ENCODE measurements at regions not wholly inside any gene's neighbourhood (a gene's known extent, or its start where the extent isn't known, plus 50 kb on each side); places are given as distances from the start of the nearest gene placed in this dataset.

DNA sequence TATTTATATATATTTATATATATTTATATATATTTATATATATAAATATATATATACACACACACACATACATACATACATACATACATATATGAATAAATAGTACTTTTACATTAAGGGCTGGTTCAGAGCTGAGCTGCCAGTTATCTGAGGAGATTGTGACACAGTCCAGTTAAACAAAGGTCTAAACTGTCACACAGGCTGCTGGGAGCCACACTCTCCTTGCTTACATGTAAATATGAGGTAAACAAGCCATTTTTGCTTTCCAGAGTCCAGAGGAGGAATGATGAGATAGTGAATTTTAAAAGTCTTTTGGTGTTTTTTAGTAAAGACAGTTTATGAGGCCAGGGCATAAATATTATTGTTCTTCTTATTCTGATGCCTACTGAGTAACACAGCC, 377.5 kb upstream of the PIK3C3 start:
- no peaks in the 10 kb centered on the region for H3K9me3 ChIP-seq (ENCODE audit: control insufficient read depth in 2 of 2, low read length in 2 of 2)
- H3K4me1 ChIP-seq (ENCODE audit: control insufficient read depth in 2 of 2, insufficient read depth in 2 of 2, low read length in 2 of 2): no peaks in the 10 kb centered on the region
- no peak overlapping the region for H3K9ac ChIP-seq (ENCODE audit: low read depth in 1 of 2, low read length in 2 of 2)
- H3K27me3 ChIP-seq (ENCODE audit: control insufficient read depth in 2 of 2, insufficient read depth in 2 of 2, low read length in 2 of 2): no peaks in the 10 kb centered on the region
- no peak overlapping the region for H3K27ac ChIP-seq (ENCODE audit: low read depth in 2 of 2, low read length in 2 of 2)
- no peaks in the 10 kb centered on the region for H3K36me3 ChIP-seq (ENCODE audit: control insufficient read depth in 2 of 2, insufficient read depth in 2 of 2, low read length in 2 of 2)
- H3K4me3 ChIP-seq (ENCODE audit: low read length in 2 of 2): no peak overlapping the region

GRCh38 chr18:41576643-41577042, 378.4 kb upstream of the PIK3C3 start:
- H3K9me3 ChIP-seq (ENCODE audit: control insufficient read depth in 2 of 2, low read length in 2 of 2): no peaks in the 10 kb centered on the region
- no peak overlapping the region for H3K9ac ChIP-seq (ENCODE audit: low read depth in 1 of 2, low read length in 2 of 2)
- H3K4me3 ChIP-seq (ENCODE audit: low read length in 2 of 2): no peak overlapping the region
- no peaks in the 10 kb centered on the region for H3K4me1 ChIP-seq (ENCODE audit: control insufficient read depth in 2 of 2, insufficient read depth in 2 of 2, low read length in 2 of 2)
- no peak overlapping the region for H3K27ac ChIP-seq (ENCODE audit: low read depth in 2 of 2, low read length in 2 of 2)
- H3K27me3 ChIP-seq (ENCODE audit: control insufficient read depth in 2 of 2, insufficient read depth in 2 of 2, low read length in 2 of 2): no peaks in the 10 kb centered on the region
- no peaks in the 10 kb centered on the region for H3K36me3 ChIP-seq (ENCODE audit: control insufficient read depth in 2 of 2, insufficient read depth in 2 of 2, low read length in 2 of 2)

DNA sequence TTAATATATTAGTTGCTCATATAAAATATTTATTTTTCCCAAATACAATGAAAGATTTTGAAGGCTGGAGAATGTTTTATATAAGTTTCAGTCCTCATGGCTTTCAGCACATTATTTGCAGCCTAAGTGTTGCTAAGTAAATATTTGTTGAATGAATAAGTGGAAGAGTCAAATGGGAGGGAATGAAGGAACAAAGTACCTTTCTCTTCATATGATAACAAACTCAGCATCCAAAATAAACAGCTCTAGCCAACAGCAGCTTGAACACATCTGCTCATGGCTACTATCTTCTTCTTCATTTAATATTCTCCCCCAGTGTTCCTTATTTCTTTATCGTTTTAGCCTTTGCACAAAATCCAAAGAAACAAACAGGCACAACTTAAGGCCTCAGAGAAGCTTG, 385.2 kb upstream of the PIK3C3 start:
- Histone ChIP-seq H3K27me3 (ENCODE audit: control insufficient read depth in 2 of 2, insufficient read depth in 2 of 2, low read length in 2 of 2) (no peaks in the 10 kb centered on the region), H3K4me1 (ENCODE audit: control insufficient read depth in 2 of 2, insufficient read depth in 2 of 2, low read length in 2 of 2) (no peaks in the 10 kb centered on the region), H3K36me3 (ENCODE audit: control insufficient read depth in 2 of 2, insufficient read depth in 2 of 2, low read length in 2 of 2) (no peaks in the 10 kb centered on the region), H3K9me3 (ENCODE audit: control insufficient read depth in 2 of 2, low read length in 2 of 2) (no peaks in the 10 kb centered on the region), H3K27ac (ENCODE audit: low read depth in 2 of 2, low read length in 2 of 2) (no peak overlapping the region), H3K4me3 (ENCODE audit: low read length in 2 of 2) (no peak overlapping the region), H3K9ac (ENCODE audit: low read depth in 1 of 2, low read length in 2 of 2) (no peak overlapping the region)

DNA sequence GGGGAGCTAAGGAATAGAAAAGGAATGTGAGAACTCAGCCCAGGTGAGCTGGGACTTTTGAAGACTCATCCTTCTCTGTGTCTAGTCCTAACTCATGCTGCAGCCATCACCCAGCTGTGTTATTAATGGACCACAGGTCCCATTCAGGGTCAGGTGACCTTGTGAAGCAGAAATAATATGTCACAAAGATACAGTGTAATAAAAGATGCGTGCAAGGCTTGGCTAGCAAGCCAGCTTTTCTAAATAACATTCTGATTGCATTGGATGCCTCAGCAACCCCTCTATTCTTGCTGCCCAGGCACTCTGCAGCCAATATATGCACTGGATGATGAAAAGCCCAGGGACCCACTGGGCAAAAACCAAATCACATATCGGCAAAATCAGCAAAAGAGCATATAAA, 393.1 kb upstream of the PIK3C3 start:
- Histone ChIP-seq H3K36me3 (ENCODE audit: control insufficient read depth in 2 of 2, insufficient read depth in 2 of 2, low read length in 2 of 2) (no peaks in the 10 kb centered on the region), H3K4me1 (ENCODE audit: control insufficient read depth in 2 of 2, insufficient read depth in 2 of 2, low read length in 2 of 2) (no peaks in the 10 kb centered on the region), H3K4me3 (ENCODE audit: low read length in 2 of 2) (no peak overlapping the region), H3K9me3 (ENCODE audit: control insufficient read depth in 2 of 2, low read length in 2 of 2) (no peaks in the 10 kb centered on the region), H3K9ac (ENCODE audit: low read depth in 1 of 2, low read length in 2 of 2) (no peak overlapping the region), H3K27me3 (ENCODE audit: control insufficient read depth in 2 of 2, insufficient read depth in 2 of 2, low read length in 2 of 2) (no peaks in the 10 kb centered on the region), H3K27ac (ENCODE audit: low read depth in 2 of 2, low read length in 2 of 2) (no peak overlapping the region)

DNA sequence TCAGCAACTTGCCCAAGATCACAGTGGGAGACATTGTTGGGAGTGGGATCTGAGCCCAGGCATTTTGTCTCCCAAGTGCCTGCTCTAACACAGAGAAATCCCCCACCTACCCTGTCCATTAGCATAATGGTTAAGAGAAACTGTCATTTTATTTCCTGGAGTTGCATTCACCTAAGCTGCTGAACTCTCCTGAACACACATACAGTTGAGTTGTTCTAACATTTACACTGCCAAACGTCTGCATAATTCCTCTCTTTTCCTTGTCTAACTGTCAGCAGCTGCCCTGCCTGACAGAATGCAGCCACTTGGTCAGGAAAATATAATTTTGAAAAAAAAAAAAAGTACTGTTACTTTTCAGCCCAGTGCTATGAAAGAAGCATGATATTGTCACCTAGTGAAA, 396.3 kb upstream of the PIK3C3 start:
- Histone ChIP-seq H3K27ac (ENCODE audit: low read depth in 2 of 2, low read length in 2 of 2) (no peak overlapping the region), H3K27me3 (ENCODE audit: control insufficient read depth in 2 of 2, insufficient read depth in 2 of 2, low read length in 2 of 2) (no peaks in the 10 kb centered on the region), H3K36me3 (ENCODE audit: control insufficient read depth in 2 of 2, insufficient read depth in 2 of 2, low read length in 2 of 2) (no peaks in the 10 kb centered on the region), H3K4me3 (ENCODE audit: low read length in 2 of 2) (no peak overlapping the region), H3K4me1 (ENCODE audit: control insufficient read depth in 2 of 2, insufficient read depth in 2 of 2, low read length in 2 of 2) (no peaks in the 10 kb centered on the region), H3K9ac (ENCODE audit: low read depth in 1 of 2, low read length in 2 of 2) (no peak overlapping the region), H3K9me3 (ENCODE audit: control insufficient read depth in 2 of 2, low read length in 2 of 2) (no peaks in the 10 kb centered on the region)

GRCh38 chr18:41553716-41554115, 401.3 kb upstream of the PIK3C3 start:
- Histone ChIP-seq H3K4me1 (ENCODE audit: control insufficient read depth in 2 of 2, insufficient read depth in 2 of 2, low read length in 2 of 2) (no peaks in the 10 kb centered on the region), H3K27me3 (ENCODE audit: control insufficient read depth in 2 of 2, insufficient read depth in 2 of 2, low read length in 2 of 2) (no peaks in the 10 kb centered on the region), H3K36me3 (ENCODE audit: control insufficient read depth in 2 of 2, insufficient read depth in 2 of 2, low read length in 2 of 2) (no peaks in the 10 kb centered on the region), H3K9me3 (ENCODE audit: control insufficient read depth in 2 of 2, low read length in 2 of 2) (no peaks in the 10 kb centered on the region), H3K27ac (ENCODE audit: low read depth in 2 of 2, low read length in 2 of 2) (no peak overlapping the region), H3K9ac (ENCODE audit: low read depth in 1 of 2, low read length in 2 of 2) (no peak overlapping the region), H3K4me3 (ENCODE audit: low read length in 2 of 2) (no peak overlapping the region)

GRCh38 chr18:41548521-41549260, 406.3 kb upstream of the PIK3C3 start:
- H3K27me3 ChIP-seq (ENCODE audit: control insufficient read depth in 2 of 2, insufficient read depth in 2 of 2, low read length in 2 of 2): no peaks in the 10 kb centered on the region
- H3K27ac ChIP-seq (ENCODE audit: low read depth in 2 of 2, low read length in 2 of 2): no peak overlapping the region
- no peaks in the 10 kb centered on the region for H3K4me1 ChIP-seq (ENCODE audit: control insufficient read depth in 2 of 2, insufficient read depth in 2 of 2, low read length in 2 of 2)

GRCh38 chr18:41545091-41545888, 409.7 kb upstream of the PIK3C3 start:
- no peaks in the 10 kb centered on the region for H3K4me1 ChIP-seq (ENCODE audit: control insufficient read depth in 2 of 2, insufficient read depth in 2 of 2, low read length in 2 of 2)
- no peaks in the 10 kb centered on the region for H3K9me3 ChIP-seq (ENCODE audit: control insufficient read depth in 2 of 2, low read length in 2 of 2)
- no peaks in the 10 kb centered on the region for H3K36me3 ChIP-seq (ENCODE audit: control insufficient read depth in 2 of 2, insufficient read depth in 2 of 2, low read length in 2 of 2)
- H3K27ac ChIP-seq (ENCODE audit: low read depth in 2 of 2, low read length in 2 of 2): no peak overlapping the region
- no peak overlapping the region for H3K4me3 ChIP-seq (ENCODE audit: low read length in 2 of 2)
- no peak overlapping the region for H3K9ac ChIP-seq (ENCODE audit: low read depth in 1 of 2, low read length in 2 of 2)
- H3K27me3 ChIP-seq (ENCODE audit: control insufficient read depth in 2 of 2, insufficient read depth in 2 of 2, low read length in 2 of 2): no peaks in the 10 kb centered on the region

More at GRCh38 chr18:41548521-41549260, 406.3 kb upstream of the PIK3C3 start:
- H3K36me3 ChIP-seq (ENCODE audit: control insufficient read depth in 2 of 2, insufficient read depth in 2 of 2, low read length in 2 of 2): no peaks in the 10 kb centered on the region
- no peak overlapping the region for H3K4me3 ChIP-seq (ENCODE audit: low read length in 2 of 2)
- no peaks in the 10 kb centered on the region for H3K9me3 ChIP-seq (ENCODE audit: control insufficient read depth in 2 of 2, low read length in 2 of 2)
- H3K9ac ChIP-seq (ENCODE audit: low read depth in 1 of 2, low read length in 2 of 2): no peak overlapping the region

DNA sequence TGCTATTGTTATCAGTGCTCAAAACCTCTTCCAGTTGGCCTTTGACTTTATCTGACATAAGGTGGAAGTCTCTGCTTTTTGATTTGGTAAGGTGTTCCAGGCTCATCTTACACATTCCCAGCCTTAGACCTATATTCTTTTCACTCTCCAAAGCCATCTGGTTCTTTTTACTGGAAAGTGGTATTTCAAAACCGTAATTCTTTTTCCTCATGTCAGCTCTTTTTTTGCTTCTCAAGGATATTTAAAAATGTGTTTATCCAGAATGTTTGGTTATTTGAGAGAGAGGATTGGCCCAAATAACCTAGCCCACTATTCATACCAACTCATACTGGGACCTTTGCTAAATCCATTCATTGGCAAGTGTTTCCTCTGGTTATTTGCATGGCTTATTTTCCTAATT, 411.2 kb upstream of the PIK3C3 start:
- Histone ChIP-seq H3K4me1 (ENCODE audit: control insufficient read depth in 2 of 2, insufficient read depth in 2 of 2, low read length in 2 of 2) (no peaks in the 10 kb centered on the region), H3K27ac (ENCODE audit: low read depth in 2 of 2, low read length in 2 of 2) (no peak overlapping the region), H3K36me3 (ENCODE audit: control insufficient read depth in 2 of 2, insufficient read depth in 2 of 2, low read length in 2 of 2) (no peaks in the 10 kb centered on the region), H3K9ac (ENCODE audit: low read depth in 1 of 2, low read length in 2 of 2) (no peak overlapping the region), H3K27me3 (ENCODE audit: control insufficient read depth in 2 of 2, insufficient read depth in 2 of 2, low read length in 2 of 2) (no peaks in the 10 kb centered on the region), H3K4me3 (ENCODE audit: low read length in 2 of 2) (no peak overlapping the region), H3K9me3 (ENCODE audit: control insufficient read depth in 2 of 2, low read length in 2 of 2) (no peaks in the 10 kb centered on the region)

DNA sequence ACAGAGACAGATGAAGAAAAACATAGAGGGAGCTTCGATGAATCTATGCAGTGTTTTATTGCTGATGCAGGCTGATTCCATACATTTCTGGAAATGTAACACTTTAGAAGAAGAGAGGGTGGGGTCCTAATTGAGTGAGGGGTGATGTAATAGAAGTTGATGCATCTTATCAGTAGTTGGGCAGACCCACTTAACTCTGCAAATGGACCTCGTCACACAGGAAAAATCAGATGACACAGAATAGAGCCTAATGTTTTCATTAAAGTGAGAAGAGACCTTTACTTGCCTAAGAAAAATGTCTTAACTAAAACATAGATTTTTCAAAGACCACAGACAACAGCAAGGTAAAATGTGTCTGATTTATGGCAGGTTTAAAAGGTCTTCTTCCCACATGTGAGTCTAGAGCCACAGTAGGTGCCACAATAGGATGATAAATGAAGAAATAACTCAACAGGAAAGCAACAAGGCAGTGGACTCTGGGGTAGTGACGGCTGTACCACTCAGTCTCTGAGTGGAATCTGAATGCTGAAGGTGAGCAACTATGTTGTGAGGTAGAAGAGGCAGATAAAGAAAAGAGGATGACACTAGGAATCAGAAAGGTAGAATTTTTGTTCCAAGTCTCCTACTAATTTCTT, 414.7 kb upstream of the PIK3C3 start:
- H3K36me3 ChIP-seq (ENCODE audit: control insufficient read depth in 2 of 2, insufficient read depth in 2 of 2, low read length in 2 of 2): no peaks in the 10 kb centered on the region
- H3K9me3 ChIP-seq (ENCODE audit: control insufficient read depth in 2 of 2, low read length in 2 of 2): no peaks in the 10 kb centered on the region
- H3K4me3 ChIP-seq (ENCODE audit: low read length in 2 of 2): no peak overlapping the region
- no peaks in the 10 kb centered on the region for H3K4me1 ChIP-seq (ENCODE audit: control insufficient read depth in 2 of 2, insufficient read depth in 2 of 2, low read length in 2 of 2)
- H3K9ac ChIP-seq (ENCODE audit: low read depth in 1 of 2, low read length in 2 of 2): no peak overlapping the region
- H3K27me3 ChIP-seq (ENCODE audit: control insufficient read depth in 2 of 2, insufficient read depth in 2 of 2, low read length in 2 of 2): no peaks in the 10 kb centered on the region
- H3K27ac ChIP-seq (ENCODE audit: low read depth in 2 of 2, low read length in 2 of 2): no peak overlapping the region
